ENCODE measurements at regions not wholly inside any gene's neighbourhood (a gene's known extent, or its start where the extent isn't known, plus 50 kb on each side); places are given as distances from the start of the nearest gene placed in this dataset.

DNA sequence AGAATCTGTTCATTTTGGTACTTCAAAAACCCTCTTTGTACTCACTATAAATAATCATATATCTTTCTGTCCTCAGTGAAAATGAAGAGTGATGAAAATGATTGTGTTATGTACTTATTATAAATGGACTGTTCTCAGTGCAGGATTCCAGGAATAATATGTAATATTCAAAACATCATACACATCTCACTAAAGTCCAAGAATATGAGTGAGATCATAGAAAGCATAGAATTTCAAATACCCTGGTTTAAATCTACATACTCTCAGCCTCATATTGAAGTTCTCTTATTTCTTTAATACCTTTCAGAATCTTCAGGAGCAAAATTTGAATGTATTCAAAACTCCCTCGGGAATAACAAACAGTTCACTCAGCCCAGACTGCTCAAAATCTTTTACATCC lies 868.0 kb downstream of the SLITRK6 start:
- no peak for TF ChIP-seq CTCF (IDR thresholded peaks at IDR 0.05; ENCODE audit: low read depth, low read length)
- H3K9me3 ChIP-seq (ENCODE audit: severe bottlenecking), result no peaks in the 10 kb centered on the region
- H3K27me3 ChIP-seq (ENCODE audit: insufficient read depth, low read depth, severe bottlenecking), result no peaks in the 10 kb centered on the region
- H3K36me3 ChIP-seq, result no peaks in the 10 kb centered on the region
- no peak for DNase-seq
- H3K27ac ChIP-seq, result no peak overlapping the region
- no peak overlapping the region for H3K4me3 ChIP-seq (ENCODE audit: low read depth, low read length)

- H3K27ac ChIP-seq, result no peak overlapping the region
- H3K36me3 ChIP-seq, result no peaks in the 10 kb centered on the region
- no peaks in the 10 kb centered on the region for H3K9me3 ChIP-seq (ENCODE audit: severe bottlenecking)
- DNase-seq, result no peak
- TF ChIP-seq CTCF (IDR thresholded peaks at IDR 0.05; ENCODE audit: low read depth, low read length), result no peak
- H3K4me3 ChIP-seq (ENCODE audit: low read depth, low read length), result no peak overlapping the region
- H3K27me3 ChIP-seq (ENCODE audit: insufficient read depth, low read depth, severe bottlenecking), result no peaks in the 10 kb centered on the region
Measured at GRCh38 chr13:84927442-84928169, 871.6 kb downstream of the SLITRK6 start.

DNA sequence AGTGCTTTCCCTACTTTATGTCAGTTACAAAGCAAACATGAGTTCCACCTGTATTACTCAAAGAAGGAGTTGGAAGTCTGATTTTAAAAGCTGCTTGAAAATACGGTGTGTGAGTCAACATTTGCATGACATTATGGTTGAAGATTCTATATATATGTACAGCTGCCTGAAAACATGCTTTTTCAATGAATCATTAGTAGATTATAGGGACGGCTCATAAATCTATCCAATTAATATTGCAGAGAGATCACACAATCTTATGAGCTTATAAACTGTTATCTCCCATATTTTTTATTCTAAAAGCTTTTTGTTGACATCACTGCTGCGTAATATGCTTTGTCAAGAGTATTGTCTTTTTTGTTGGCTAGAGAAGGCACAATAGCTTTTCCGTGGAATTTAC lies 873.8 kb downstream of the SLITRK6 start:
- Histone ChIP-seq H3K36me3 (no peaks in the 10 kb centered on the region), H3K9me3 (ENCODE audit: severe bottlenecking) (no peaks in the 10 kb centered on the region), H3K27ac (no peak overlapping the region), H3K27me3 (ENCODE audit: insufficient read depth, low read depth, severe bottlenecking) (no peaks in the 10 kb centered on the region), H3K4me3 (ENCODE audit: low read depth, low read length) (no peak overlapping the region)
- no peak for DNase-seq
- TF ChIP-seq CTCF (IDR thresholded peaks at IDR 0.05; ENCODE audit: low read depth, low read length), result no peak

DNA sequence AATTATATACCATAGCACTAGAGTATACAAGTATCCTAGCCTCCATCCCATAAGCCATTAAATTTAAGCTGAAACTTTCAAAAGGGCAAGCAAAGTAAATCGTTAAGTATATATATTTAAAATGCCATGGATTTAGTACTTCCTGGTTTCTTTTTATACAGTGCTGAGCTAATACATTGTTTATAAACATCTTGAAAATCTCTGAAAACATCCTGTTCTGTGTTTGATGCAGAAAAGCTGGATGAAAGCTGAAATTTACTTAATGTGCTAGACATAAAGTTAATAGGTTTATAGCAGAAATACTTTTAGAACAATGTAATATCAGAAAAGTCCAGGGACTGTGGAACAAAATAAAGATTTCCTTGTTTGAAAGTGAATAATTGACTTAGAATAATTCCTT lies 875.4 kb downstream of the SLITRK6 start:
- no peak for DNase-seq
- no peaks in the 10 kb centered on the region for H3K9me3 ChIP-seq (ENCODE audit: severe bottlenecking)
- no peak overlapping the region for H3K4me3 ChIP-seq (ENCODE audit: low read depth, low read length)
- H3K27ac ChIP-seq, result no peak overlapping the region
- H3K36me3 ChIP-seq, result no peaks in the 10 kb centered on the region
- H3K27me3 ChIP-seq (ENCODE audit: insufficient read depth, low read depth, severe bottlenecking), result no peaks in the 10 kb centered on the region
- TF ChIP-seq CTCF (IDR thresholded peaks at IDR 0.05; ENCODE audit: low read depth, low read length), result no peak

GRCh38 chr13:84917252-84917878 lies 881.9 kb downstream of the SLITRK6 start:
- Histone ChIP-seq H3K9me3 (ENCODE audit: severe bottlenecking) (no peaks in the 10 kb centered on the region), H3K4me3 (ENCODE audit: low read depth, low read length) (peak overlapping the region; percentile 30), H3K36me3 (no peaks in the 10 kb centered on the region), H3K27me3 (ENCODE audit: insufficient read depth, low read depth, severe bottlenecking) (no peaks in the 10 kb centered on the region), H3K27ac (no peak overlapping the region)
- TF ChIP-seq CTCF (IDR thresholded peaks at IDR 0.05; ENCODE audit: low read depth, low read length), result no peak
- DNase-seq, result no peak
